Liver (tissue), 8 donors: ENCODE measurements at regions not wholly inside any gene's neighbourhood (a gene's known extent, or its start where the extent isn't known, plus 50 kb on each side); places are given as distances from the start of the nearest gene placed in this dataset.

Experiments used
- DNase-seq: peaks from one replicate; pipeline ENCODE4 v3.0.0-alpha.2; 2017; ENCODE audit warnings: low spot score
- H3K27ac ChIP-seq, 2 donors: one replicate each; pipeline ENCODE4 v1.7.0; 2013; ENCODE audit warnings: inconsistent platforms in 2 of 2, low read length in 2 of 2, control low read depth in 1 of 2, low read depth in 1 of 2, mild to moderate bottlenecking in 1 of 2
- H3K27me3 ChIP-seq, 4 donors: one replicate each; pipeline versions ENCODE4 v1.6.1 to v1.7.0; 2013; ENCODE audit warnings: low read length in 3 of 4, inconsistent platforms in 1 of 4, mild to moderate bottlenecking in 1 of 4, moderate library complexity in 1 of 4; ENCODE audit not compliant: control insufficient read depth in 4 of 4, insufficient read depth in 4 of 4
- H3K36me3 ChIP-seq, 4 donors: one replicate each; pipeline versions ENCODE4 v1.6.1 to v1.7.0; 2013; ENCODE audit warnings: low read length in 3 of 4, mild to moderate bottlenecking in 3 of 4, low read depth in 1 of 4, moderate library complexity in 1 of 4; ENCODE audit not compliant: control insufficient read depth in 4 of 4, insufficient read depth in 3 of 4
- H3K4me1 ChIP-seq, 4 donors: one replicate each; pipeline versions ENCODE4 v1.6.1 to v1.7.0; 2013; ENCODE audit warnings: low read length in 3 of 4, mild to moderate bottlenecking in 3 of 4, moderate library complexity in 1 of 4; ENCODE audit not compliant: control insufficient read depth in 4 of 4, insufficient read depth in 4 of 4
- H3K4me3 ChIP-seq, 3 donors: one replicate each; pipeline versions ENCODE4 v1.6.1 to v1.7.0; 2013; ENCODE audit warnings: low read length in 3 of 3, control low read depth in 1 of 3, low read depth in 1 of 3, mild to moderate bottlenecking in 1 of 3
- H3K9ac ChIP-seq, 2 donors: one replicate each; pipeline ENCODE4 v1.7.0; 2013; ENCODE audit warnings: low read length in 2 of 2, mild to moderate bottlenecking in 2 of 2, moderate library complexity in 2 of 2, control low read depth in 1 of 2, low read depth in 1 of 2
- H3K9me3 ChIP-seq, 4 donors: one replicate each; pipeline versions ENCODE4 v1.6.1 to v1.7.0; 2013; ENCODE audit warnings: low read length in 3 of 4; ENCODE audit not compliant: control insufficient read depth in 4 of 4
- CTCF ChIP-seq: fragments of 150-350 bp; IDR thresholded peaks from 2 replicates; pipeline ENCODE4 v1.5.1; 2017; ENCODE audit warnings: improper control_type of control experiment, low read depth, low read length; ENCODE audit not compliant: missing input control
- EGR1 ChIP-seq, 2 donors: IDR thresholded peaks; 2 replicates each; pipeline ENCODE4 v1.6.1; 2016 to 2018; ENCODE audit warnings: antibody characterized with exemption in 2 of 2, low read depth in 2 of 2
- FOXA1 ChIP-seq: IDR thresholded peaks from 2 replicates; pipeline ENCODE4 v1.6.1; 2016; ENCODE audit warnings: antibody characterized with exemption
- FOXA2 ChIP-seq: IDR thresholded peaks from 2 replicates; pipeline ENCODE4 v1.6.1; 2016; ENCODE audit warnings: antibody characterized with exemption
- HNF4A ChIP-seq, 2 donors: conservative IDR thresholded peaks; 2 replicates each; pipeline ENCODE4 v1.6.1; 2016; ENCODE audit warnings: antibody characterized with exemption in 2 of 2, mild to moderate bottlenecking in 2 of 2
- HNF4G ChIP-seq: IDR thresholded peaks from 2 replicates; pipeline ENCODE4 v1.6.1; 2016; ENCODE audit warnings: antibody characterized with exemption
- JUND ChIP-seq, 2 donors: IDR thresholded peaks; 2 replicates each; pipeline ENCODE4 v1.6.1; 2016; ENCODE audit warnings: antibody characterized with exemption in 2 of 2
- MAX ChIP-seq: IDR thresholded peaks from 2 replicates; pipeline ENCODE4 v1.6.1; 2016; ENCODE audit warnings: antibody characterized with exemption
- NR2F2 ChIP-seq: IDR thresholded peaks from 2 replicates; pipeline ENCODE4 v1.6.1; 2016; ENCODE audit warnings: antibody characterized with exemption
- RAD21 ChIP-seq, 2 donors: IDR thresholded peaks; 2 replicates each; pipeline ENCODE4 v1.6.1; 2016; ENCODE audit warnings: antibody characterized with exemption in 2 of 2, mild to moderate bottlenecking in 2 of 2
- TAF1 ChIP-seq: conservative IDR thresholded peaks from 2 replicates; pipeline ENCODE4 v1.6.1; 2016; ENCODE audit warnings: antibody characterized with exemption, mild to moderate bottlenecking
- YY1 ChIP-seq: IDR thresholded peaks from 2 replicates; pipeline ENCODE4 v1.6.1; 2016; ENCODE audit warnings: antibody characterized with exemption, mild to moderate bottlenecking
- WGBS: extraction: QIAGEN DNeasy Blood & Tissue Kit; methylation state at CpG from one replicate; pipeline ENCODE4 v1.1.7; 2013; 5-methylcytosine and 5-hydroxymethylcytosine counted together
- TF ChIP-seq, protein P1 (sequence below): IDR thresholded peaks from 2 replicates; pipeline ENCODE4 v1.6.1; 2016; ENCODE audit warnings: antibody characterized with exemption
- TF ChIP-seq, protein P2 (sequence below): IDR thresholded peaks from 2 replicates; pipeline ENCODE4 v1.6.1; 2016; ENCODE audit warnings: antibody characterized with exemption
- TF ChIP-seq, protein P3 (sequence below): IDR thresholded peaks from 2 replicates; pipeline ENCODE4 v1.6.1; 2016; ENCODE audit warnings: antibody characterized with exemption, mild to moderate bottlenecking
- donor health status: healthy.
- donor health status: healthy.
- donor health status: healthy.
- donor health status: healthy.
- donor health status: healthy.

DNA sequence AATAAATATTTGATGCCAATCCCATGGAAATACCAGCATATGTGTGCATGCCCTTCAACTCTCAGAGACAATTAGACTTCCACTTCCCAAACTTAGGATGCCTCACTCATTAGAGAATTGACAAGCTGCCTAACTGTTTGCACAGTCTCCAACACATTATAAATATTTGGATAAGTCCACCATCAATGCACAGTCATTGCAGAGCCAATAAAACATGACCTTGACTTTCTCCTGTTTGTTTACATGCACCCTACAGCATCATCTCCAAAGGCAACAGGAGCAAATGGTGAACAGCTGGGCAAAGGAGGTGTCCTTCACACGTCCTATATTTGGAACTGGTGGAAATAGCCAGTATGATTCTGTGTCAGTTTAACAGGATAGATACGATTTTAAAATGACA lies 804.4 kb upstream of the RBFOX1 start:
- 21% methylated on average over 2 of the region's 2 CpGs for WGBS

More for the DNA sequence above, 804.4 kb upstream of the RBFOX1 start:
- no peaks in the 10 kb centered on the region for H3K36me3 ChIP-seq
- TF ChIP-seq, protein P1, sequence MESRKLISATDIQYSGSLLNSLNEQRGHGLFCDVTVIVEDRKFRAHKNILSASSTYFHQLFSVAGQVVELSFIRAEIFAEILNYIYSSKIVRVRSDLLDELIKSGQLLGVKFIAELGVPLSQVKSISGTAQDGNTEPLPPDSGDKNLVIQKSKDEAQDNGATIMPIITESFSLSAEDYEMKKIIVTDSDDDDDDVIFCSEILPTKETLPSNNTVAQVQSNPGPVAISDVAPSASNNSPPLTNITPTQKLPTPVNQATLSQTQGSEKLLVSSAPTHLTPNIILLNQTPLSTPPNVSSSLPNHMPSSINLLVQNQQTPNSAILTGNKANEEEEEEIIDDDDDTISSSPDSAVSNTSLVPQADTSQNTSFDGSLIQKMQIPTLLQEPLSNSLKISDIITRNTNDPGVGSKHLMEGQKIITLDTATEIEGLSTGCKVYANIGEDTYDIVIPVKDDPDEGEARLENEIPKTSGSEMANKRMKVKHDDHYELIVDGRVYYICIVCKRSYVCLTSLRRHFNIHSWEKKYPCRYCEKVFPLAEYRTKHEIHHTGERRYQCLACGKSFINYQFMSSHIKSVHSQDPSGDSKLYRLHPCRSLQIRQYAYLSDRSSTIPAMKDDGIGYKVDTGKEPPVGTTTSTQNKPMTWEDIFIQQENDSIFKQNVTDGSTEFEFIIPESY = no peak
- no peak for TF ChIP-seq FOXA2
- TF ChIP-seq, protein P2, sequence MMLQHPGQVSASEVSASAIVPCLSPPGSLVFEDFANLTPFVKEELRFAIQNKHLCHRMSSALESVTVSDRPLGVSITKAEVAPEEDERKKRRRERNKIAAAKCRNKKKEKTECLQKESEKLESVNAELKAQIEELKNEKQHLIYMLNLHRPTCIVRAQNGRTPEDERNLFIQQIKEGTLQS = no peak
- TF ChIP-seq RAD21 (IDR thresholded peaks at IDR 0.05) = no peak
- no peak for TF ChIP-seq JUND (IDR thresholded peaks at IDR 0.05)
- TF ChIP-seq NR2F2 = no peak
- no peak for TF ChIP-seq HNF4A (conservative IDR thresholded peaks at IDR 0.05)
- no peak for TF ChIP-seq EGR1 (IDR thresholded peaks at IDR 0.05; ENCODE audit: low read depth in 2 of 2)
- TF ChIP-seq MAX = no peak
- no peak for TF ChIP-seq TAF1
- TF ChIP-seq, protein P3, sequence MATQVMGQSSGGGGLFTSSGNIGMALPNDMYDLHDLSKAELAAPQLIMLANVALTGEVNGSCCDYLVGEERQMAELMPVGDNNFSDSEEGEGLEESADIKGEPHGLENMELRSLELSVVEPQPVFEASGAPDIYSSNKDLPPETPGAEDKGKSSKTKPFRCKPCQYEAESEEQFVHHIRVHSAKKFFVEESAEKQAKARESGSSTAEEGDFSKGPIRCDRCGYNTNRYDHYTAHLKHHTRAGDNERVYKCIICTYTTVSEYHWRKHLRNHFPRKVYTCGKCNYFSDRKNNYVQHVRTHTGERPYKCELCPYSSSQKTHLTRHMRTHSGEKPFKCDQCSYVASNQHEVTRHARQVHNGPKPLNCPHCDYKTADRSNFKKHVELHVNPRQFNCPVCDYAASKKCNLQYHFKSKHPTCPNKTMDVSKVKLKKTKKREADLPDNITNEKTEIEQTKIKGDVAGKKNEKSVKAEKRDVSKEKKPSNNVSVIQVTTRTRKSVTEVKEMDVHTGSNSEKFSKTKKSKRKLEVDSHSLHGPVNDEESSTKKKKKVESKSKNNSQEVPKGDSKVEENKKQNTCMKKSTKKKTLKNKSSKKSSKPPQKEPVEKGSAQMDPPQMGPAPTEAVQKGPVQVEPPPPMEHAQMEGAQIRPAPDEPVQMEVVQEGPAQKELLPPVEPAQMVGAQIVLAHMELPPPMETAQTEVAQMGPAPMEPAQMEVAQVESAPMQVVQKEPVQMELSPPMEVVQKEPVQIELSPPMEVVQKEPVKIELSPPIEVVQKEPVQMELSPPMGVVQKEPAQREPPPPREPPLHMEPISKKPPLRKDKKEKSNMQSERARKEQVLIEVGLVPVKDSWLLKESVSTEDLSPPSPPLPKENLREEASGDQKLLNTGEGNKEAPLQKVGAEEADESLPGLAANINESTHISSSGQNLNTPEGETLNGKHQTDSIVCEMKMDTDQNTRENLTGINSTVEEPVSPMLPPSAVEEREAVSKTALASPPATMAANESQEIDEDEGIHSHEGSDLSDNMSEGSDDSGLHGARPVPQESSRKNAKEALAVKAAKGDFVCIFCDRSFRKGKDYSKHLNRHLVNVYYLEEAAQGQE = no peak
- no peak for TF ChIP-seq CTCF
- no peak for TF ChIP-seq YY1
- TF ChIP-seq FOXA1 = no peak
- no peak for TF ChIP-seq HNF4G
- no peaks in the 10 kb centered on the region for H3K4me1 ChIP-seq
- H3K27me3 ChIP-seq = no peaks in the 10 kb centered on the region
- no peak overlapping the region for H3K27ac ChIP-seq
- DNase-seq = no peak
- no peak overlapping the region for H3K4me3 ChIP-seq
- no peaks in the 10 kb centered on the region for H3K9me3 ChIP-seq
- no peak overlapping the region for H3K9ac ChIP-seq
